Sigmoid colon (tissue), 6 donors: ENCODE measurements at regions not wholly inside any gene's neighbourhood (a gene's known extent, or its start where the extent isn't known, plus 50 kb on each side); places are given as distances from the start of the nearest gene placed in this dataset.

Experiments
- DNase-seq: peaks from one replicate; pipeline ENCODE4 v3.0.0-alpha.2; 2019
- H3K27ac ChIP-seq, 4 donors: fragments of 200-600 bp; sonication (generic); one replicate each; pipeline ENCODE4 v1.5.1; 2016 to 2019; ENCODE audit warnings: mild to moderate bottlenecking in 1 of 4
- H3K27me3 ChIP-seq, 3 donors: fragments of 200-600 bp; sonication (generic); one replicate each; pipeline ENCODE4 v1.5.1; 2019; ENCODE audit warnings: mild to moderate bottlenecking in 1 of 3
- H3K36me3 ChIP-seq, 4 donors: fragments of 200-600 bp; sonication (generic); one replicate each; pipeline ENCODE4 v1.5.1; 2016 to 2019
- H3K4me1 ChIP-seq, 4 donors: fragments of 200-600 bp; sonication (generic); one replicate each; pipeline ENCODE4 v1.5.1; 2017 to 2019
- H3K4me3 ChIP-seq, 4 donors: fragments of 200-600 bp; sonication (generic); one replicate each; pipeline ENCODE4 v1.5.1; 2017 to 2019; ENCODE audit warnings: mild to moderate bottlenecking in 2 of 4, moderate library complexity in 1 of 4
- H3K9me3 ChIP-seq, 4 donors: fragments of 200-600 bp in 3 of 4; sonication (generic) in 3 of 4; one replicate each; pipeline versions ENCODE4 v1.5.1 to v1.6.1; 2013 to 2019
- EP300 ChIP-seq, 4 donors: sonication (generic); formaldehyde crosslinking; IDR thresholded peaks; one replicate each; pipeline ENCODE4 v1.6.1; 2017; ENCODE audit warnings: antibody characterized with exemption in 4 of 4
- POLR2A ChIP-seq, 2 donors: fragments of 450-650 bp; IDR thresholded peaks; one replicate each; pipeline ENCODE4 v1.6.1; 2016; ENCODE audit warnings: antibody characterized with exemption in 2 of 2, mild to moderate bottlenecking in 2 of 2, moderate library complexity in 2 of 2
- POLR2AphosphoS5 ChIP-seq, 4 donors: sonication (generic); formaldehyde crosslinking; IDR thresholded peaks; one replicate each; pipeline ENCODE4 v1.6.1; 2017; ENCODE audit warnings: antibody characterized with exemption in 4 of 4
- WGBS, 2 donors: extraction: QIAGEN DNeasy Blood & Tissue Kit; methylation state at CpG; one replicate each; pipeline ENCODE4 v1.1.7; 2013; 5-methylcytosine and 5-hydroxymethylcytosine counted together
- intact Hi-C: fragments of 100-400 bp; cut with DNase I; formaldehyde crosslinking; loops from one replicate; pipeline ENCODE4 v1.15.1; 2023
- TF ChIP-seq, protein P1 (sequence below), 4 experiments: fragments of 450-650 bp in 3 of 4; fragments of 200-600 bp in 1 of 4; IDR thresholded peaks; one replicate each; pipeline ENCODE4 v1.5.1; 2016 to 2019; ENCODE audit warnings: antibody characterized with exemption in 4 of 4, mild to moderate bottlenecking in 3 of 4, moderate library complexity in 2 of 4
- donor health status: healthy with polysubstance abuse.
- donor health status: healthy.

- H3K4me3 ChIP-seq = no peak overlapping the region
- H3K36me3 ChIP-seq = peaks cover 4 to 45% (median 23%) of the 10 kb centered on the region in 4 donors
- no peak overlapping the region for H3K27ac ChIP-seq
- DNase-seq = peak; percentile 53
- no peaks in the 10 kb centered on the region for H3K27me3 ChIP-seq
- H3K9me3 ChIP-seq = no peaks in the 10 kb centered on the region
- no peaks in the 10 kb centered on the region for H3K4me1 ChIP-seq
- intact Hi-C loops = no loop called here
- TF ChIP-seq, protein P1, sequence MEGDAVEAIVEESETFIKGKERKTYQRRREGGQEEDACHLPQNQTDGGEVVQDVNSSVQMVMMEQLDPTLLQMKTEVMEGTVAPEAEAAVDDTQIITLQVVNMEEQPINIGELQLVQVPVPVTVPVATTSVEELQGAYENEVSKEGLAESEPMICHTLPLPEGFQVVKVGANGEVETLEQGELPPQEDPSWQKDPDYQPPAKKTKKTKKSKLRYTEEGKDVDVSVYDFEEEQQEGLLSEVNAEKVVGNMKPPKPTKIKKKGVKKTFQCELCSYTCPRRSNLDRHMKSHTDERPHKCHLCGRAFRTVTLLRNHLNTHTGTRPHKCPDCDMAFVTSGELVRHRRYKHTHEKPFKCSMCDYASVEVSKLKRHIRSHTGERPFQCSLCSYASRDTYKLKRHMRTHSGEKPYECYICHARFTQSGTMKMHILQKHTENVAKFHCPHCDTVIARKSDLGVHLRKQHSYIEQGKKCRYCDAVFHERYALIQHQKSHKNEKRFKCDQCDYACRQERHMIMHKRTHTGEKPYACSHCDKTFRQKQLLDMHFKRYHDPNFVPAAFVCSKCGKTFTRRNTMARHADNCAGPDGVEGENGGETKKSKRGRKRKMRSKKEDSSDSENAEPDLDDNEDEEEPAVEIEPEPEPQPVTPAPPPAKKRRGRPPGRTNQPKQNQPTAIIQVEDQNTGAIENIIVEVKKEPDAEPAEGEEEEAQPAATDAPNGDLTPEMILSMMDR (IDR thresholded peaks at IDR 0.05) = no peak
- TF ChIP-seq POLR2AphosphoS5 (IDR thresholded peaks at IDR 0.05) = no peak
- no peak for TF ChIP-seq EP300 (IDR thresholded peaks at IDR 0.05)
- no peak for TF ChIP-seq POLR2A (IDR thresholded peaks at IDR 0.05)
- 89 to 92% methylated on average over 16 of the region's 16 CpGs for WGBS, 2 donors
Measured at GRCh38 chr17:77501751-77502625, 361.2 kb downstream of the SEC14L1 start.

- no peaks in the 10 kb centered on the region for H3K4me1 ChIP-seq
- no peaks in the 10 kb centered on the region for H3K9me3 ChIP-seq
- no peak overlapping the region for H3K27ac ChIP-seq
- TF ChIP-seq POLR2A (IDR thresholded peaks at IDR 0.05) = no peak
- TF ChIP-seq, protein P1 (IDR thresholded peaks at IDR 0.05) = no peak
- no peak for TF ChIP-seq EP300 (IDR thresholded peaks at IDR 0.05)
- no peak for TF ChIP-seq POLR2AphosphoS5 (IDR thresholded peaks at IDR 0.05)
- H3K4me3 ChIP-seq = no peak overlapping the region
- peak; percentile 61 for DNase-seq
- intact Hi-C loops = no loop called here
- peaks cover 4 to 38% (median 18%) of the 10 kb centered on the region in 4 donors for H3K36me3 ChIP-seq
- H3K27me3 ChIP-seq = no peaks in the 10 kb centered on the region
- WGBS, 2 donors = 89 to 90% methylated on average over 13 of the region's 13 CpGs
Measured at GRCh38 chr17:77502626-77503292, 362.0 kb downstream of the SEC14L1 start.

- no peaks in the 10 kb centered on the region for H3K4me1 ChIP-seq
- no peak overlapping the region for H3K4me3 ChIP-seq
- H3K27me3 ChIP-seq = no peaks in the 10 kb centered on the region
- DNase-seq = peak; percentile 46
- H3K27ac ChIP-seq = no peak overlapping the region
- no peaks in the 10 kb centered on the region for H3K9me3 ChIP-seq
- intact Hi-C loops = no loop called here
- peaks cover 4 to 32% (median 15%) of the 10 kb centered on the region in 4 donors for H3K36me3 ChIP-seq
- WGBS, 2 donors = 88 to 93% methylated on average over 7 of the region's 7 CpGs
- TF ChIP-seq POLR2AphosphoS5 (IDR thresholded peaks at IDR 0.05) (no peak), POLR2A (IDR thresholded peaks at IDR 0.05) (no peak), EP300 (IDR thresholded peaks at IDR 0.05) (no peak)
- TF ChIP-seq, protein P1 (IDR thresholded peaks at IDR 0.05) = no peak
Measured at GRCh38 chr17:77503293-77503655, 362.5 kb downstream of the SEC14L1 start.

- Histone ChIP-seq H3K4me3 (no peak overlapping the region), H3K9me3 (no peaks in the 10 kb centered on the region), H3K27ac (no peak overlapping the region), H3K36me3 (peaks cover 0 to 24% (median 10%) of the 10 kb centered on the region in 4 donors), H3K4me1 (no peaks in the 10 kb centered on the region), H3K27me3 (no peaks in the 10 kb centered on the region)
- TF ChIP-seq POLR2A (IDR thresholded peaks at IDR 0.05) (no peak), EP300 (IDR thresholded peaks at IDR 0.05) (no peak), POLR2AphosphoS5 (IDR thresholded peaks at IDR 0.05) (no peak)
- TF ChIP-seq, protein P1 (IDR thresholded peaks at IDR 0.05) = no peak
- WGBS, 2 donors = 87 to 91% methylated on average over 18 of the region's 18 CpGs
- DNase-seq = peak; percentile 60
- intact Hi-C loops = no loop called here
Measured at GRCh38 chr17:77503916-77504651, 363.3 kb downstream of the SEC14L1 start.
